GM10266 (cell line): ENCODE measurements at regions not wholly inside any gene's neighbourhood (a gene's known extent, or its start where the extent isn't known, plus 50 kb on each side); places are given as distances from the start of the nearest gene placed in this dataset.

ENCODE experiments used
- DNase-seq: peaks from one replicate; pipeline ENCODE4 v3.0.0; 2012; ENCODE audit errors: extremely low spot score
- CTCF ChIP-seq: IDR thresholded peaks from 2 replicates; pipeline ENCODE4 v1.5.1; 2012; ENCODE audit warnings: mild to moderate bottlenecking, low read depth; ENCODE audit not compliant: control insufficient read depth, insufficient read depth; ENCODE audit errors: missing control alignments

- no peak for TF ChIP-seq CTCF
- no peak for DNase-seq
Measured at GRCh38 chr5:98608052-98608451, 165.4 kb upstream of the RGMB start.

GRCh38 chr5:98614341-98614740 is 159.1 kb upstream of the RGMB start:
- TF ChIP-seq CTCF = no peak
- no peak for DNase-seq

- no peak for TF ChIP-seq CTCF
- no peak for DNase-seq
Measured at GRCh38 chr5:98621821-98622220, 151.6 kb upstream of the RGMB start.

- DNase-seq = no peak
- no peak for TF ChIP-seq CTCF
Measured at GRCh38 chr5:98624145-98624880, 149.2 kb upstream of the RGMB start.

- DNase-seq = no peak
- no peak for TF ChIP-seq CTCF
Measured at GRCh38 chr5:98627121-98627520, 146.3 kb upstream of the RGMB start.

GRCh38 chr5:98630621-98631020 is 142.8 kb upstream of the RGMB start:
- no peak for DNase-seq

More at GRCh38 chr5:98630621-98631020, 142.8 kb upstream of the RGMB start:
- TF ChIP-seq CTCF = no peak
